ENCODE measurements at regions not wholly inside any gene's neighbourhood (a gene's known extent, or its start where the extent isn't known, plus 50 kb on each side); places are given as distances from the start of the nearest gene placed in this dataset.
A peak's percentile ranks its signal among the peaks of the same experiment; 100 is the strongest.

DNA sequence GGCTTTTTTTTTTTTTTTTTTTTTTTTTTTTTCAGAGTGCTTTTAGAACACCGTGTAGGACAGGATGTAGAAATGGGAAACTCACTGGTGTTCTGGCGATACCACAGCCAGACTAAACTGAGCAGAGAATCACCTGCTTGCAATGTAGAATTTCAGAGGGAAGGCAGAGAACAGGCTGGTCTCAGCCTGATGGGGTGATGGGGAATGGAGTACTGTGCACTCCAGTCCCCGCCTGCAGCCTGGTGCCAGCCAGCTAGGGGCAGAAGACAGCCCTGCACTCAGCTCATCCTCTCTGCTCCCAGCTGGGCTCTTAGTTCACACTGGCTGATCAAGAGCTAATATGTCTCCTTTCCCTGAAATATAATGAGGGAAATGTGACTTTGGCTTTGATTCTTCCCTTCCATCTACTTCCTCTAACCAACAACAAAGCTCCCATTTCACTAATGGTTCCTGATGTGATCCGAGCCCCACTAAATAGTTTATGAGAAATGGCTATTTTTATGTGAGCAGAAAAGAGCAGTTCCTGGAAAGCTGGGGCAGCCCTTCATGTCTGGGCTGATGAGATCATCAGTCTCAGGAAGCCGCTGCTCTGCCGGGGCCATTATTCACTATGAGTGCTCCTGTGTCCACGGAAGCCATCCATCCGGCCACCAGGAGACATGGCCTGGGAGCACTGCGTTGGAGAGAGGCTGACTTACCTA lies 209.7 kb downstream of the GADD45G start:
- TF ChIP-seq ZBTB7A (tag by site-specific recombination; IDR thresholded peaks at IDR 0.05; ENCODE audit: low read depth) (no peak), SP2 (tag by site-specific recombination; IDR thresholded peaks at IDR 0.05) (no peak), ZFP37 (tag by site-specific recombination; IDR thresholded peaks at IDR 0.05) (no peak), SP7 (tag by site-specific recombination; IDR thresholded peaks at IDR 0.05) (no peak), ZNF274 (IDR thresholded peaks at IDR 0.05; ENCODE audit: low read length) (no peak), ZNF274 (tag by site-specific recombination; IDR thresholded peaks at IDR 0.05; ENCODE audit: borderline replicate concordance) (no peak), ZNF354C (tag by site-specific recombination; IDR thresholded peaks at IDR 0.05; ENCODE audit: borderline replicate concordance, low read depth) (no peak), ZBTB26 (tag by site-specific recombination; optimal IDR thresholded peaks at IDR 0.05) (no peak), ZSCAN30 (tag by site-specific recombination; IDR thresholded peaks at IDR 0.05) (no peak)
- TF ChIP-seq, protein P1, sequence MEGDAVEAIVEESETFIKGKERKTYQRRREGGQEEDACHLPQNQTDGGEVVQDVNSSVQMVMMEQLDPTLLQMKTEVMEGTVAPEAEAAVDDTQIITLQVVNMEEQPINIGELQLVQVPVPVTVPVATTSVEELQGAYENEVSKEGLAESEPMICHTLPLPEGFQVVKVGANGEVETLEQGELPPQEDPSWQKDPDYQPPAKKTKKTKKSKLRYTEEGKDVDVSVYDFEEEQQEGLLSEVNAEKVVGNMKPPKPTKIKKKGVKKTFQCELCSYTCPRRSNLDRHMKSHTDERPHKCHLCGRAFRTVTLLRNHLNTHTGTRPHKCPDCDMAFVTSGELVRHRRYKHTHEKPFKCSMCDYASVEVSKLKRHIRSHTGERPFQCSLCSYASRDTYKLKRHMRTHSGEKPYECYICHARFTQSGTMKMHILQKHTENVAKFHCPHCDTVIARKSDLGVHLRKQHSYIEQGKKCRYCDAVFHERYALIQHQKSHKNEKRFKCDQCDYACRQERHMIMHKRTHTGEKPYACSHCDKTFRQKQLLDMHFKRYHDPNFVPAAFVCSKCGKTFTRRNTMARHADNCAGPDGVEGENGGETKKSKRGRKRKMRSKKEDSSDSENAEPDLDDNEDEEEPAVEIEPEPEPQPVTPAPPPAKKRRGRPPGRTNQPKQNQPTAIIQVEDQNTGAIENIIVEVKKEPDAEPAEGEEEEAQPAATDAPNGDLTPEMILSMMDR (tag by site-specific recombination; IDR thresholded peaks at IDR 0.05): peak; percentile 11; the same call in 1 of the 2 replicates
- TF ChIP-seq, protein P2, sequence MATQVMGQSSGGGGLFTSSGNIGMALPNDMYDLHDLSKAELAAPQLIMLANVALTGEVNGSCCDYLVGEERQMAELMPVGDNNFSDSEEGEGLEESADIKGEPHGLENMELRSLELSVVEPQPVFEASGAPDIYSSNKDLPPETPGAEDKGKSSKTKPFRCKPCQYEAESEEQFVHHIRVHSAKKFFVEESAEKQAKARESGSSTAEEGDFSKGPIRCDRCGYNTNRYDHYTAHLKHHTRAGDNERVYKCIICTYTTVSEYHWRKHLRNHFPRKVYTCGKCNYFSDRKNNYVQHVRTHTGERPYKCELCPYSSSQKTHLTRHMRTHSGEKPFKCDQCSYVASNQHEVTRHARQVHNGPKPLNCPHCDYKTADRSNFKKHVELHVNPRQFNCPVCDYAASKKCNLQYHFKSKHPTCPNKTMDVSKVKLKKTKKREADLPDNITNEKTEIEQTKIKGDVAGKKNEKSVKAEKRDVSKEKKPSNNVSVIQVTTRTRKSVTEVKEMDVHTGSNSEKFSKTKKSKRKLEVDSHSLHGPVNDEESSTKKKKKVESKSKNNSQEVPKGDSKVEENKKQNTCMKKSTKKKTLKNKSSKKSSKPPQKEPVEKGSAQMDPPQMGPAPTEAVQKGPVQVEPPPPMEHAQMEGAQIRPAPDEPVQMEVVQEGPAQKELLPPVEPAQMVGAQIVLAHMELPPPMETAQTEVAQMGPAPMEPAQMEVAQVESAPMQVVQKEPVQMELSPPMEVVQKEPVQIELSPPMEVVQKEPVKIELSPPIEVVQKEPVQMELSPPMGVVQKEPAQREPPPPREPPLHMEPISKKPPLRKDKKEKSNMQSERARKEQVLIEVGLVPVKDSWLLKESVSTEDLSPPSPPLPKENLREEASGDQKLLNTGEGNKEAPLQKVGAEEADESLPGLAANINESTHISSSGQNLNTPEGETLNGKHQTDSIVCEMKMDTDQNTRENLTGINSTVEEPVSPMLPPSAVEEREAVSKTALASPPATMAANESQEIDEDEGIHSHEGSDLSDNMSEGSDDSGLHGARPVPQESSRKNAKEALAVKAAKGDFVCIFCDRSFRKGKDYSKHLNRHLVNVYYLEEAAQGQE (tag by site-specific recombination; IDR thresholded peaks at IDR 0.05): no peak
- TF ChIP-seq, protein P3, sequence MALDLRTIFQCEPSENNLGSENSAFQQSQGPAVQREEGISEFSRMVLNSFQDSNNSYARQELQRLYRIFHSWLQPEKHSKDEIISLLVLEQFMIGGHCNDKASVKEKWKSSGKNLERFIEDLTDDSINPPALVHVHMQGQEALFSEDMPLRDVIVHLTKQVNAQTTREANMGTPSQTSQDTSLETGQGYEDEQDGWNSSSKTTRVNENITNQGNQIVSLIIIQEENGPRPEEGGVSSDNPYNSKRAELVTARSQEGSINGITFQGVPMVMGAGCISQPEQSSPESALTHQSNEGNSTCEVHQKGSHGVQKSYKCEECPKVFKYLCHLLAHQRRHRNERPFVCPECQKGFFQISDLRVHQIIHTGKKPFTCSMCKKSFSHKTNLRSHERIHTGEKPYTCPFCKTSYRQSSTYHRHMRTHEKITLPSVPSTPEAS (tag by site-specific recombination; IDR thresholded peaks at IDR 0.05): no peak
- TF ChIP-seq, protein P4, sequence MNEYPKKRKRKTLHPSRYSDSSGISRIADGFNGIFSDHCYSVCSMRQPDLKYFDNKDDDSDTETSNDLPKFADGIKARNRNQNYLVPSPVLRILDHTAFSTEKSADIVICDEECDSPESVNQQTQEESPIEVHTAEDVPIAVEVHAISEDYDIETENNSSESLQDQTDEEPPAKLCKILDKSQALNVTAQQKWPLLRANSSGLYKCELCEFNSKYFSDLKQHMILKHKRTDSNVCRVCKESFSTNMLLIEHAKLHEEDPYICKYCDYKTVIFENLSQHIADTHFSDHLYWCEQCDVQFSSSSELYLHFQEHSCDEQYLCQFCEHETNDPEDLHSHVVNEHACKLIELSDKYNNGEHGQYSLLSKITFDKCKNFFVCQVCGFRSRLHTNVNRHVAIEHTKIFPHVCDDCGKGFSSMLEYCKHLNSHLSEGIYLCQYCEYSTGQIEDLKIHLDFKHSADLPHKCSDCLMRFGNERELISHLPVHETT (tag by site-specific recombination; IDR thresholded peaks at IDR 0.05): no peak
